H1 (cell line): ENCODE measurements at regions not wholly inside any gene's neighbourhood (a gene's known extent, or its start where the extent isn't known, plus 50 kb on each side); places are given as distances from the start of the nearest gene placed in this dataset.

ENCODE experiments used
- SRF ChIP-seq: IDR thresholded peaks from 2 replicates; pipeline ENCODE4 v1.6.1; 2011; ENCODE audit warnings: mild to moderate bottlenecking, low read depth, low read length, moderate library complexity
- TBP ChIP-seq: IDR thresholded peaks from 2 replicates; pipeline ENCODE4 v1.6.1; 2011; ENCODE audit warnings: low read depth, low read length, improper control_type of control experiment

GRCh38 chr1:227427411-227427810 lies 109.1 kb upstream of the CDC42BPA start (continued):
- TF ChIP-seq SRF = no peak
- TF ChIP-seq TBP = no peak
- TF ChIP-seq, all 59 proteins: peak for 0
